SK-N-SH (cell line): ENCODE measurements at regions not wholly inside any gene's neighbourhood (a gene's known extent, or its start where the extent isn't known, plus 50 kb on each side); places are given as distances from the start of the nearest gene placed in this dataset.

Source experiments
- CTCF ChIA-PET: fragments of 300-600, 350-600 bp; formaldehyde crosslinking; extraction: SDS; loops from one replicate; lab custom pipeline; 2021; lab: Yijun Ruan, JAX
- POLR2A ChIA-PET: fragments of 350-600 bp; sonication (Branson Sonifier 250); formaldehyde crosslinking; extraction: SDS; loops from one replicate; lab custom pipeline; 2020; ENCODE audit warnings: antibody characterized with exemption, inconsistent platforms; lab: Yijun Ruan, JAX
- DNase-seq: peaks from one replicate; pipeline ENCODE4 v3.0.0; 2012
- H2AFZ ChIP-seq: fragments of 200-600 bp; sonication (generic); 2 replicates; pipeline ENCODE4 v1.8.1; 2016; ENCODE audit warnings: antibody characterized with exemption, mild to moderate bottlenecking, low read depth
- H3F3A ChIP-seq: fragments of 200-600 bp; sonication (generic); replicated peaks from 2 replicates; pipeline ENCODE3; 2016; ENCODE audit warnings: antibody characterized with exemption, mild to moderate bottlenecking; ENCODE audit not compliant: insufficient read depth
- H3K27ac ChIP-seq, 2 experiments: fragments of 200-500 bp in 1 of 2; fragments of 200-600 bp in 1 of 2; sonication (Bioruptor generic) in 1 of 2; sonication (generic), shearing (Covaris generic) in 1 of 2; 2 replicates each; pipeline versions ENCODE4 v1.5.1 to v1.6.1; 2014 to 2016; ENCODE audit warnings: low read depth in 2 of 2, inconsistent platforms in 1 of 2, low read length in 1 of 2, mild to moderate bottlenecking in 1 of 2, mixed read lengths in 1 of 2
- H3K27me3 ChIP-seq: fragments of 200-600 bp; sonication (generic), shearing (Covaris generic); 2 replicates; pipeline ENCODE4 v1.6.1; 2016; ENCODE audit warnings: mixed run types; ENCODE audit not compliant: insufficient read depth
- H3K36me3 ChIP-seq, 2 experiments: fragments of 200-500 bp in 1 of 2; fragments of 200-600 bp in 1 of 2; sonication (Bioruptor generic) in 1 of 2; sonication (generic) in 1 of 2; replicated peaks in 1 of 2; 2 replicates each; pipeline versions ENCODE3 to v1.5.1; 2014 to 2016; ENCODE audit warnings: low read length in 1 of 2, mild to moderate bottlenecking in 1 of 2; ENCODE audit not compliant: insufficient read depth in 2 of 2, control insufficient read depth in 1 of 2
- H3K4me1 ChIP-seq, 2 experiments: fragments of 200-500 bp in 1 of 2; fragments of 200-600 bp in 1 of 2; sonication (Bioruptor generic) in 1 of 2; sonication (generic), shearing (Covaris generic) in 1 of 2; 2 replicates each; pipeline versions ENCODE4 v1.5.1 to v1.6.1; 2014 to 2016; ENCODE audit warnings: low read depth in 1 of 2, low read length in 1 of 2, mixed run types in 1 of 2; ENCODE audit not compliant: insufficient read depth in 2 of 2, control insufficient read depth in 1 of 2
- H3K4me2 ChIP-seq: fragments of 200-600 bp; sonication (generic), shearing (Covaris generic); 2 replicates; pipeline ENCODE4 v1.6.1; 2017; ENCODE audit warnings: mixed run types
- H3K4me3 ChIP-seq, 2 experiments: fragments of 200-500 bp in 1 of 2; fragments of 200-600 bp in 1 of 2; sonication (Bioruptor generic) in 1 of 2; sonication (generic), shearing (Covaris generic) in 1 of 2; 2 replicates each; pipeline versions ENCODE4 v1.5.1 to v1.8.1; 2014 to 2016; ENCODE audit warnings: low read depth in 2 of 2, inconsistent platforms in 1 of 2, low read length in 1 of 2, mild to moderate bottlenecking in 1 of 2, mixed read lengths in 1 of 2, moderate library complexity in 1 of 2
- H3K79me2 ChIP-seq: fragments of 200-600 bp; sonication (generic); 2 replicates; pipeline ENCODE4 v1.8.1; 2017; ENCODE audit warnings: mild to moderate bottlenecking; ENCODE audit not compliant: insufficient read depth
- H3K9ac ChIP-seq: fragments of 200-600 bp; sonication (generic); 2 replicates; pipeline ENCODE4 v1.6.1; 2017; ENCODE audit warnings: mixed run types
- H3K9me2 ChIP-seq: fragments of 200-600 bp; sonication (generic); 2 replicates; pipeline ENCODE4 v1.6.1; 2017; ENCODE audit warnings: mixed run types
- H3K9me3 ChIP-seq: fragments of 200-600 bp; sonication (generic); 2 replicates; pipeline ENCODE4 v1.6.1; 2017; ENCODE audit warnings: mixed run types, mild to moderate bottlenecking, moderate library complexity
- H4K20me1 ChIP-seq: fragments of 200-600 bp; sonication (generic); 2 replicates; pipeline ENCODE4 v1.6.1; 2017; ENCODE audit warnings: mild to moderate bottlenecking, mixed run types; ENCODE audit not compliant: insufficient read depth
- EP300 ChIP-seq, 2 experiments: IDR thresholded peaks; 2 replicates each; pipeline versions ENCODE4 v1.4.0 to v1.6.1; 2012; ENCODE audit warnings: borderline replicate concordance in 1 of 2, low read depth in 1 of 2, low read length in 1 of 2
- GATA2 ChIP-seq: sonication (generic); formaldehyde crosslinking; IDR thresholded peaks from 2 replicates; pipeline ENCODE4 v1.5.0; 2020; ENCODE audit warnings: mild to moderate bottlenecking, missing genetic modification reagents
- MEF2A ChIP-seq: IDR thresholded peaks from 2 replicates; pipeline ENCODE4 v1.4.0; 2012; ENCODE audit warnings: low read depth, borderline replicate concordance
- MXI1 ChIP-seq: IDR thresholded peaks from 2 replicates; pipeline ENCODE4 v1.6.1; 2012; ENCODE audit warnings: mild to moderate bottlenecking, low read depth, low read length, improper control_type of control experiment
- NFIC ChIP-seq: IDR thresholded peaks from 2 replicates; pipeline ENCODE4 v1.4.0; 2012; ENCODE audit warnings: borderline replicate concordance
- PBX3 ChIP-seq: IDR thresholded peaks from 2 replicates; pipeline ENCODE4; 2012
- RAD21 ChIP-seq: IDR thresholded peaks from 2 replicates; pipeline ENCODE4 v1.6.1; 2012; ENCODE audit warnings: mild to moderate bottlenecking, low read length
- RCOR1 ChIP-seq: fragments of 150-350 bp; IDR thresholded peaks from 2 replicates; pipeline ENCODE4 v1.6.1; 2017; ENCODE audit warnings: antibody characterized with exemption, low read length
- SMC3 ChIP-seq: IDR thresholded peaks from 2 replicates; pipeline ENCODE4 v1.6.1; 2012; ENCODE audit warnings: low read depth, low read length, improper control_type of control experiment
- TAF1 ChIP-seq: IDR thresholded peaks from 2 replicates; pipeline ENCODE4 v1.6.1; 2012; ENCODE audit warnings: low read depth, mild to moderate bottlenecking, low read length, moderate library complexity, borderline replicate concordance
- TCF12 ChIP-seq: IDR thresholded peaks from 2 replicates; pipeline ENCODE4 v1.4.0; 2012
- YY1 ChIP-seq: IDR thresholded peaks from 2 replicates; pipeline ENCODE4 v1.4.0; 2012; ENCODE audit warnings: low read depth, mild to moderate bottlenecking
- WGBS: methylation state at CpG from one replicate; pipeline ENCODE4 v1.1.6; 2017; ENCODE audit warnings: low lambda C conversion rate; 5-methylcytosine and 5-hydroxymethylcytosine counted together

- no peaks in the 10 kb centered on the region for H3F3A ChIP-seq
- H3K9me2 ChIP-seq = no peaks in the 10 kb centered on the region
- 86% methylated on average over 15 of the region's 33 CpGs for WGBS
- CTCF ChIA-PET = no interaction called here
- H3K79me2 ChIP-seq = no peaks in the 10 kb centered on the region
- H3K4me2 ChIP-seq = no peak overlapping the region
- TF ChIP-seq PBX3 (no peak), NFIC (no peak), MXI1 (no peak)
- H3K36me3 ChIP-seq = no peaks in the 10 kb centered on the region
- no peak for DNase-seq
- POLR2A ChIA-PET = no interaction called here
- no peaks in the 10 kb centered on the region for H3K27me3 ChIP-seq
- no peaks in the 10 kb centered on the region for H4K20me1 ChIP-seq
- no peaks in the 10 kb centered on the region for H3K9me3 ChIP-seq
- H3K9ac ChIP-seq = no peak overlapping the region
- H3K27ac ChIP-seq = no peak overlapping the region
- H3K4me1 ChIP-seq = no peaks in the 10 kb centered on the region
- no peak overlapping the region for H2AFZ ChIP-seq
- no peak overlapping the region for H3K4me3 ChIP-seq
Measured at GRCh38 chr4:126489826-126490463, 1142.8 kb upstream of the INTU start.

GRCh38 chr4:126495163-126495752 is 1137.5 kb upstream of the INTU start:
- Histone ChIP-seq H3K4me3 (no peak overlapping the region), H3K27ac (no peak overlapping the region), H3K4me1 (no peaks in the 10 kb centered on the region; a peak in 1 of 4 replicates), H3K36me3 (no peaks in the 10 kb centered on the region), H4K20me1 (no peaks in the 10 kb centered on the region), H3K4me2 (no peak overlapping the region), H2AFZ (no peak overlapping the region), H3K9ac (no peak overlapping the region), H3F3A (no peaks in the 10 kb centered on the region), H3K9me3 (no peaks in the 10 kb centered on the region), H3K27me3 (no peaks in the 10 kb centered on the region), H3K9me2 (no peaks in the 10 kb centered on the region), H3K79me2 (no peaks in the 10 kb centered on the region)
- no peak for DNase-seq
- TF ChIP-seq YY1 (no peak), TCF12 (no peak), MXI1 (no peak), EP300 (IDR thresholded peaks at IDR 0.05; ENCODE audit: borderline replicate concordance in 1 of 2, low read depth in 1 of 2, low read length in 1 of 2) (no peak), MEF2A (no peak), TAF1 (no peak), RAD21 (no peak), RCOR1 (no peak), SMC3 (no peak), GATA2 (no peak)
- CTCF ChIA-PET = interaction anchor here (1.4 kb wide), 1 partner anchor 10 kb away, joined by 4 read pairs; no protein-coding TSS in a partner anchor
- POLR2A ChIA-PET = no interaction called here
- WGBS = 72% methylated on average over 1 of the region's 1 CpG
